ENCODE measurements at regions not wholly inside any gene's neighbourhood (a gene's known extent, or its start where the extent isn't known, plus 50 kb on each side); places are given as distances from the start of the nearest gene placed in this dataset.
"Not testable (repeated sequence)": the region's sequence is repeated elsewhere in the genome, so short reads cannot be mapped to it uniquely, and the experiment has no call there.

DNA sequence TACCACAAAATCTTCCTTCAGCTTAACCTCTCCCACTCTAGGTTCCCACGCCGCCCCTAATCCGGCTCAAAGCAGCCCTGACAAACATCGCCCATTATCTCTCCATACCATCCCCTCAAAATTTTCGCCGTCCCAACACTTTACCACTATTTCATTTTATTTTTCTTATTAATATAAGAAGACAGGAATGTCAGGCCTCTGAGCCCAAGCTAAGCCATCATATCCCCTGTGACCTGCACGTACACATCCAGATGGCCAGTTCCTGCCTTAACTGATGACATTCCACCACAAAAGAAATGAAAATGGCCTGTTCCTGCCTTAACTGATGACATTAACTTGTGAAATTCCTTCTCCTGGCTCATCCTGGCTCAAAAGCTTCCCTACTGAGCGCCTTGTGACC, 243.4 kb upstream of the PROK2 start:
- not testable (repeated sequence) for DNase-seq

GRCh38 chr3:72027728-72028127, 242.8 kb upstream of the PROK2 start:
- DNase-seq: not testable (repeated sequence)

DNA sequence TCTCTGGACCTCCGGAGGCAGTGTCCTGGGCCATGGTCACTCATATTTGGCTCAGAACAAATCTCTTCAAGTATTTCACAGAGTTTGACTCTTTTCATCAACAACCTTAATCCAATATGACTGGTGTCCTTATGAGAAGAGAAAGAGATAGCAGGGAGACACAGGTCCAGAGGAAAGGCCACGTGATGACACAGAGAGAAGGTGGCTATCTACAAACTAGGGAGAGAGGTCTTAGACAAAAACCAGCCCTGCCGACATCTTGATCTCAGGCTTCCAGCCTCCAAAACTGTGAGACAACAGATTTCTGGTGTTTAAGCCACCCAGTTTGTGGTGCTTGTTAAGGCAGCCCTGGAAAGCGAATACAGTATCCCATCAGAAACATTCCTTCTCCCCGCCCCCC, 237.1 kb upstream of the PROK2 start:
- no peak for DNase-seq

DNA sequence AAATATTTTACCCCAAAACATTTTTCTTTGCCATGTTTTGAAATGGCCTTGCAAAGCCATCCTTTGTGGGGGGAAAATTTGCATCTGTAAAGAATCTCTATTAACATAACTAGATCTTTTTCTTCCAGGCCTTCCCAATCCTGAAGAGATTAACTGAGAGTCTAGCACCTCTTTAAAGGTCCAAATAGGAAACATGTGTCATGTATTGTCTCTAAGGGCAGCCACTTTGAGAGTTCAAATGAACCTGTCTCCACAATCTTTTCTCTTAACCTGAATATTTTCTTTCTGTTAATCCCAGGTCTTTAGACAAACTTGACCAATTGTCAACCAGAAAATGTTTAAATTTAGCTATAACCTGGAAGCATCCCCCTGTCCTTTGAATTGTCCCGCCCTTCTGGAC, 236.6 kb upstream of the PROK2 start:
- DNase-seq: no peak

DNA sequence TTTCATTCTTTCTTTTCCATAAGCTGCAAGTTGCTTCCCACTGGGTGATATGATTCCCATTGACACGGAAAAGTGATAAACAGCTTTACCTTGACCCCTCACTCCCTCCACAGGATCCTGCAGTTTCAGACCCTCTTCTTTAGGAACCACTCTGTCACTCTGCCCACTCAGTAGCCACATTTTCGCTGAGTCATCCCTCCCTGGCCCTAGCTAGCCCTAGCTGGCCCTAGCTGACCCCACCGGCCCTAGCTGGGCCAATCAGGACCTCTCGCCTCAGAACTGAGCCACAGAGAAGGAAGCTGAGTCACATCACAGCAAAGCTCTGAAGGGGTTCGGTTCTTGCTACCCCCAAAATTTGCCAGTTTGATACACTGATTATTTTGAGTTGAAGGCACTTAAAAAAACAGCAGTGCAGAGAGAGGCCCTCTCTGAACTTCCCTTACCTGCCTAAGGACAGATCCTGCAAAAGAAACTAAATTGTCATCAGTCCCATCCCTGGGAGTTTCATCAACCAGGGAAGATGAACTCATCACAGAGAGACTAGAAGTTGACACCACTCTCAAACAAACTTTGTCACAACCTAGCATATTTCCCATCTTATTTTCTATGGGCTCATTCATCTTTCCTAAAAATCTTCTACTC, 233.5 kb upstream of the PROK2 start:
- DNase-seq: no peak

- no peak for DNase-seq
Measured at GRCh38 chr3:72017935-72018334, 233.0 kb upstream of the PROK2 start.

DNA sequence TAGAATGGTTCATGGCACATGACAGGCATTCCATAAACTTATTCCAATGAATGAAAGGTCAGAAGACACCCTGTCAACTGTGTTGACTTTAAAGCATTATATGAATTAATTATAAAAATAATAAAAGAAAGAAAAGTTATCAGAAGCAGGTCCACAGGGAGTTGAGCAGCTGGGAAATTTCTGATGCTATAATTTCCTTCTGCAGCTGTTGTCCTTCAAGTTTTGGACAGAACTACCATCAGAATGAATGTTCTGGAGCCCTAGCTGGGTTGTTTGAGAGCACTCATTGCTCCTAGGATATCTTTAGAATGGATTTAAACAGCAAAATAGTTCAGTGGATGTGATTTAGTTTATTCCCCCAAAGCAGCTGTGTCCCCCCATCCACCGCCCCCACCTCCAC, 232.4 kb upstream of the PROK2 start:
- DNase-seq: no peak

GRCh38 chr3:72015463-72015862, 230.5 kb upstream of the PROK2 start:
- no peak for DNase-seq

DNA sequence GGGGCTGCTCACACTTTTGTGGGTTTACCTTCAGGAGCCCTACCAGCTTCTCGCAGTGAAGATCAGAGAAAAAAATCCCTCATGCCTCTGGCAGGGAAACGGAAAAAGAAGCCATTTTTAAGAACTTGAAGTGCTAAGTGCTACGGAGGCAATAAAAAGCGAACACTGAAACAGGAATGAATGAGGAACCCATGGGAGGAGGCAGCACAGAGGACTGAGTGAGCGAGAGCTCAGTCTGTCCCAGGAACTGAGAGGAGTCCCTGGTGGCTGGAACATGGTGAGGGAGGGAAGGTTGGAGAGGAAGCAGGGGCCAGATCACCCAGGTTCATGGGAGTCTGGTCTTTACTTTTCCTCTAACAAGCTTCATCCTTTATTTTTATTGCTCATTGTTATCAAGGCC, 228.1 kb upstream of the PROK2 start:
- no peak for DNase-seq

DNA sequence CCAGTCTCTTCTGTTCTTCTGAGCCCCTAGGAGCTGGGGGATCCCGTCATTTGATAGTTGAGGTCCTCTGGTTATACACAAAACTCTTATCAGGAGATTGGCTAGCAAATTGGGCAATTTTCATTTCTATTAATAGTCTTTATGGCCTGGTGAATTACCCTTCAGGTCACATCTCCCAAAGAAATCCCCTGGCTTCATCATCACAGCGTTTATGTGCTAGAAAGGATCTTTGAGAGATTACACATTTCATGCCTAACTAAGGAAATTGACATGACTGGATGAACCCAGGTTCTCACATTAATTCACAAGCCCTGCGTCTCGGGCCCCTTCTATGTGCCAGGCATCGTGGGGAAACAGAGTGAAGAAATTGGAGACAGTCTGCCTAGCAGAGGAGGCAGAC, 227.4 kb upstream of the PROK2 start:
- no peak for DNase-seq

DNA sequence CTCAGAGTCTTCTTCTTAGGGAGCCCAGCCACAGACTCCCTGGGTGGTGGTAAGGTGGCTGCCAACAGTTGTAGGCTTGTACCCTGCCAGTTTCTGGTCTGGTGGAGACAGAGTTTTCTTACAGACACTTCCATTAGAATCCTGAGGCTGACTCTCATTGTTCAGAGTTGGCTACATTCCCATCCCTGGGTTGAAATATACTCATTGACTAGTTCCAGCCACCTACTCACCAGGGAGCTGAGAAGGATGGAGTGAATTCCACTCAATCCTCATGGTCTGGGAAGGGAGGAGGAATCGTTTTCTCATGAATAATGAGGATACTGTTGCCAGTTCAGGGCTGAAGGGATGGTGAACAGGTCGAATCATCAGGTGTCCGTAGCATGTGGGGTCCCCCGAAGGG, 226.5 kb upstream of the PROK2 start:
- no peak for DNase-seq

GRCh38 chr3:72009851-72010443, 225.0 kb upstream of the PROK2 start:
- DNase-seq: no peak

DNA sequence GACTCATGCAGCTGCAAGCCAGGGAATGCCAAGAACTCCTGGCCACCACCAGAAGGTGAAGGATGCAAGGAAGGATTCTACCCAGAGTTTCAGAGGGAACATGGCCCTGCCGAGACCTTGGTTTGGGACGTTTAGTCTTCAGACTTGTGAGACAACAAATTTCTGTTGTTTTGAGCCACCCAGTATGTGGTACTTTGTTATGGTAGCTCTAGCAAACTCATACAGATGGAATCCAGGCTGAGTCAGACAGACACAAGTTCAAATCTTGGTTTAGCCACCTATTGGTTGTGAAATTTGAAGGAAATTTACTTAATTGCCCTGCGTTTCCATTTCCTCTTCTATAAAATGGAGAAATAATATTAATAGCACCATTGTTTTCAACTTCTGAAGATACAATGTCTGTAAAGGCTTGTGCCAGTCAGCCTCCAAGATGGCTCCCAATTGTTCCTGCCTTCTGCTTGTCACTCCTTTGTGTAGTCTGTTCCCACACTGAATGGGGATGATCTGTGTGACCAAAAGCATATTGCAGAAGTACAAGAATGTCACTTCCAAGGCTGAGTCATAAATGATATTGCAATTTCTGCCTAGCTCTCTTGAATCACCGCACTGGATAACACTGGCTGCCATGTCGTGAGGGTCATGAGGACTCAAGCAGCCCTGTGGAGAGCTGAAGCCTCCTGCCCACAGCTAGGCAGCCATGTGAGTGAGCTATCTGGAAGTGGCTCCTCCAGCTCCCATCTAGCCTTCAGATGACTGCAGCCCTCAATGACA, 223.5 kb upstream of the PROK2 start:
- DNase-seq: no peak

- DNase-seq: no peak
Measured at GRCh38 chr3:72006631-72007556, 221.9 kb upstream of the PROK2 start.

- no peak for DNase-seq
Measured at GRCh38 chr3:72004749-72005292, 219.9 kb upstream of the PROK2 start.

DNA sequence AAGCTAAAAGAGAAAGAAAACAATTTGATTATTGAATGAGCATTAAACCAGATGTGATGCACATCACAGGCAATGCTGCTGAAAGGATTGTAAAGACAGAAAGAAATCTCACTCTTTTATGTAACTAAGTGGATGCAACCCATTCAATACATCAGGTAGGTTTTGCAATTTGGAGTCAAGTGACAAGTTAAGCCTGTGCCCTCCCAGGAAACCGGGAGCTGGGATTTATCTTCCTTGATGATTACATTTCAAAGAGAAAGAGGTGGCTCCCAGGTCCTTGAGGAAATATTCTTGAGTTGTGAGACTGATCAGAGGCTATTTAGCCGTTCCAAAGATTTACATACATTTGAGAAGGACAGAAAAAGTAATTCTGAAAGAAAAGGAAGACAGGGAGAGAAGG, 219.0 kb upstream of the PROK2 start:
- no peak for DNase-seq

DNA sequence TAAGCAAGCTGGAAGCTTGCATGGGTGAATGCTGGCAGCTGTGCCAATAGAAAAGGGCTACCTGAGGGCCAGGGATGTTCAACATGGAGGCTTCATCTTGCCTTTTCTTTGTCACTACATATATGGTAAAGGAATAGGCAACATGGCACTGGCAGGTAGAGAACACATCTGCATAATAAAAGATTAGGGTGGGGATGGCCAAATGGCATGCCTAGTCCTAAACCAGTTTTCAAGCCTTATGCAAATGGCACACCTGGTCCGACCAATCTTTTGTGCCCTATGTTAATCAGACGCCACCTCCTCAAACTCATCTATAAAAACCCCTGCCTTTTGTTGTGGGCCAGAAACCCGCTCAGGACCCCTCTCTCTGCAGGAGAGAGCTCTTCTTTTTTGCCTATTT, 216.8 kb upstream of the PROK2 start:
- no peak for DNase-seq

DNA sequence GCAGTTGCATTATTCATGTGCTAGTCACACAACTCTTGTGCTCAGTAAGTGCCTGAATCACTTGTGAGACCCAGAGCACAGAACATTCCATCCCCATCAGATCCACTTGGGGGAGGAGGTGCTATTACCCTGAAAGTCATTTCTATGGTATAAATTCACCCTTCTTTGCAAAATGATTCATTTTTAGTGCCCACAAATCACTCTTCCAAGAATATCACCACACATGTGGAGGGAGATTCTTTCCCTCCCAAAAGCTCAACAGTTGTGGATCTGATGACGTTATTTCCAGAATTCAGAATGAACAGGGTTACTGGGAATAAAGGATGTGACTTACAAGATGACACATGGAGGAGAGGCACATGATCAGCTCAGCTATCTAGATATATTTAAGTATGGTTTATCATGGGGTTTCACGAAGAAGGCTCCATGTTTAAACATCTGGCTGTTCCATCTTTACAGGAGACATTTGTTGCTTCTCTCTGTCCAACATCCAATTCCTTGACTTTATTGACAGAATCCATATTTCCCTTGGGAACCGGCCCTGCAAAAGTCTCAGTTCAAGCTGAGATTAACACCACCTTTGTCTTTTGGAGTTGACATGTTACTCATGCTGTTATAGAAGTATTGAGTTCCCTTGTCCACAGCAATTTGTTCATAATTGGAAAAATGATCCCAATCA, 214.2 kb upstream of the PROK2 start:
- DNase-seq: no peak

GRCh38 chr3:71997066-71997653, 212.2 kb upstream of the PROK2 start:
- no peak for DNase-seq

GRCh38 chr3:71994906-71995305, 210.0 kb upstream of the PROK2 start:
- DNase-seq: no peak

- DNase-seq: no peak
Measured at GRCh38 chr3:71994203-71994602, 209.3 kb upstream of the PROK2 start.

DNA sequence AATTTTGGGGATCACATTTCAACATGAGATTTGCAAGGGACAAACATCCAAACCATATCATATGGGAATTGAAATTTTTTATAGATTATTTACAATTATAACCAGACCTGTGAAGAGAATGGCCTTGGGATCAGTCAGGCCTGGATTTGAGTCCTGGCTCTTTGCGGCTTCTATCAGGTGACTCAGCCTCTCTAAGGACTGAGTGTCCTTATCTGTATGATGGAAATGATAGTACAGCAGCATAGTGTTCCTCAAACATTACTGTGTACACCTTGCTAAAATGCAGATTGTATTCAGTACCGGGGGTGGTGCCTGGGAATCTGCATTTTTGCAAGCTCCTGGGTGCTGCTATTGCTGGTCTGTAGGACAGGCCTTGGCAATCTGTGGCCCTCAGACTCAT, 206.7 kb upstream of the PROK2 start:
- DNase-seq: no peak

Measured in activated naive CD4-positive, alpha-beta T cell treated with Interleukin-2 at 50 U/mL for 16 hours (primary cell).